Stimulated activated effector memory CD8-positive, alpha-beta T cell treated with anti-CD3 and anti-CD28 coated beads, Interleukin-12 subunit alpha, Interleukin-12 subunit beta, amount 100 ng/mL, for 72 hours (primary cell): ENCODE measurements at regions not wholly inside any gene's neighbourhood (a gene's known extent, or its start where the extent isn't known, plus 50 kb on each side); places are given as distances from the start of the nearest gene placed in this dataset.

Experiments
- ATAC-seq: fragments of 150-1000 bp; cut with Tn5 transposase; 2 replicates; pipeline ENCODE4 v1.10.0; 2021
- DNase-seq, 2 donors: peaks; one replicate each; pipeline ENCODE4 v3.0.0; 2021 to 2022; ENCODE audit warnings: low spot score in 2 of 2
- H3K27ac Mint-ChIP-seq: one replicate; pipeline ENCODE4 v1.8.0; 2022; ENCODE audit warnings: mild to moderate bottlenecking, mixed read lengths
- H3K36me3 Mint-ChIP-seq: one replicate; pipeline ENCODE4 v1.8.0; 2022; ENCODE audit warnings: mild to moderate bottlenecking, mixed read lengths
- H3K4me1 Mint-ChIP-seq: one replicate; pipeline ENCODE4 v1.8.0; 2022; ENCODE audit warnings: mixed read lengths
- H3K4me3 Mint-ChIP-seq: one replicate; pipeline ENCODE4 v1.8.0; 2022; ENCODE audit warnings: mild to moderate bottlenecking, mixed read lengths
- H3K9me3 Mint-ChIP-seq: one replicate; pipeline ENCODE4 v1.8.0; 2022; ENCODE audit warnings: mixed read lengths

- Mint-ChIP-seq H3K4me3 (no peak overlapping the region), H3K27ac (no peak overlapping the region), H3K36me3 (no peaks in the 10 kb centered on the region), H3K4me1 (no peaks in the 10 kb centered on the region), H3K9me3 (no peaks in the 10 kb centered on the region)
- ATAC-seq (no peak), DNase-seq (no peak)
Observed at GRCh38 chr5:8019719-8020218, 150.8 kb downstream of the MTRR start.

GRCh38 chr5:8020861-8021514 lies 152.0 kb downstream of the MTRR start:
- no peak for ATAC-seq
- no peaks in the 10 kb centered on the region for H3K9me3 Mint-ChIP-seq

GRCh38 chr5:8028243-8028642 lies 159.3 kb downstream of the MTRR start:
- Mint-ChIP-seq H3K36me3 (no peaks in the 10 kb centered on the region), H3K4me3 (no peak overlapping the region)
- no peak for ATAC-seq

More at GRCh38 chr5:8020861-8021514, 152.0 kb downstream of the MTRR start:
- Mint-ChIP-seq H3K27ac (no peak overlapping the region), H3K4me1 (no peaks in the 10 kb centered on the region), H3K4me3 (no peak overlapping the region), H3K36me3 (no peaks in the 10 kb centered on the region)
- DNase-seq: no peak

DNA sequence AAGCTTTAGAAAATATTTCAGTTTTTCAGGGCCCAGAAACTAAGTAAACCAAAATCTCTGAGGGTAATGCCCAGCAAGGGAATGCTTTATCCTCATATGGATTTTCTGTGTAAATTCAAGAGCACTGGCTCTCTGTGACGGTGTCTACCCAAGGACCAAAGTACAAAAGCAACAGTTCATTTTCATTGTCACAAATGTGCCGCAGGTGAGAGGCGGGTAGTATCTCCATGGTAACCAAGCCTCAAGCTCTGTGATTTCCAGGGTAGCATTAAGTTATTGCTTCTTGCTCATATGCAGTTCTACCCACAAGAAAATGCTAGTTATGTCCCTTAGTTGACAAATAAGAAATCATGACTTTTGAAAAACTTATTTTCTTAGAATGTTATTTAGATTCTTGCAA lies 164.3 kb downstream of the MTRR start:
- Mint-ChIP-seq H3K27ac (no peak overlapping the region), H3K4me1 (no peaks in the 10 kb centered on the region), H3K4me3 (no peak overlapping the region), H3K9me3 (peaks cover 3% of the 10 kb centered on the region), H3K36me3 (no peaks in the 10 kb centered on the region)
- DNase-seq: no peak
- no peak for ATAC-seq

More at GRCh38 chr5:8028243-8028642, 159.3 kb downstream of the MTRR start:
- no peak for DNase-seq
- Mint-ChIP-seq H3K27ac (no peak overlapping the region), H3K9me3 (peaks cover 3% of the 10 kb centered on the region), H3K4me1 (no peaks in the 10 kb centered on the region)

GRCh38 chr5:8034852-8035251 lies 165.9 kb downstream of the MTRR start:
- ATAC-seq (no peak), DNase-seq (no peak)
- Mint-ChIP-seq H3K36me3 (no peaks in the 10 kb centered on the region), H3K27ac (no peak overlapping the region), H3K4me1 (no peaks in the 10 kb centered on the region), H3K4me3 (no peak overlapping the region), H3K9me3 (peaks cover 3% of the 10 kb centered on the region)

- H3K4me1 Mint-ChIP-seq: no peaks in the 10 kb centered on the region
- peaks cover 26% of the 10 kb centered on the region for H3K9me3 Mint-ChIP-seq
- no peak overlapping the region for H3K4me3 Mint-ChIP-seq
- ATAC-seq (no peak), DNase-seq (no peak)
- no peaks in the 10 kb centered on the region for H3K36me3 Mint-ChIP-seq
- H3K27ac Mint-ChIP-seq: no peak overlapping the region
Observed at GRCh38 chr5:8048920-8049319, 180.0 kb downstream of the MTRR start.

DNA sequence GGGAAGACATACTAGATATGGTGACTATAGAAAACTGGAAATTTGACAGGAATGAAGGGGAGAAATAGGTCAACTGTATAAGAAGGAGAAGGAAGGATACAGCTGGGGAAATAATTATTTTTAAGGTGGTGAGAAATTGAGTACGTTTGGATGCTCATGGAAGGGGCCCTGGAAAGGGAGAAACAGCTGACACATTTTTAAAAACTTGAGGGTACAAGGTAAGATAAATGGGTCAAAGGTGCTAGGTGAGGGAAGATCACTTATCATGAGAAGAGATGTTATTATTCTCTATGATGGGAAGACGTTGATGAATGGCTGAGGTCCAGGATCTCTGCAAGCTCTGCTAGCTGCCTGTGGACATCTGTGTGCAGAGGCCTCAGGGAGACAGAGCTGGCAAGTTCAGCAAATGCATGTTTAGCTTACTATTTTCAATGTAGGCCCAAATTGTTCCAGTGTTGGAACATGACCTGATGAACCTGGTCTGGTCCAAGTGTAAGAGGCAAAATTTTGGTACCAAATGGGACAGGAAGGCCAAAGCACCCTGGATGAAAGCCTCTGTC lies 181.7 kb downstream of the MTRR start:
- no peak overlapping the region for H3K4me3 Mint-ChIP-seq
- H3K9me3 Mint-ChIP-seq: peaks cover 26% of the 10 kb centered on the region
- no peaks in the 10 kb centered on the region for H3K4me1 Mint-ChIP-seq
- ATAC-seq (no peak), DNase-seq (no peak)
- no peak overlapping the region for H3K27ac Mint-ChIP-seq
- H3K36me3 Mint-ChIP-seq: no peaks in the 10 kb centered on the region

DNA sequence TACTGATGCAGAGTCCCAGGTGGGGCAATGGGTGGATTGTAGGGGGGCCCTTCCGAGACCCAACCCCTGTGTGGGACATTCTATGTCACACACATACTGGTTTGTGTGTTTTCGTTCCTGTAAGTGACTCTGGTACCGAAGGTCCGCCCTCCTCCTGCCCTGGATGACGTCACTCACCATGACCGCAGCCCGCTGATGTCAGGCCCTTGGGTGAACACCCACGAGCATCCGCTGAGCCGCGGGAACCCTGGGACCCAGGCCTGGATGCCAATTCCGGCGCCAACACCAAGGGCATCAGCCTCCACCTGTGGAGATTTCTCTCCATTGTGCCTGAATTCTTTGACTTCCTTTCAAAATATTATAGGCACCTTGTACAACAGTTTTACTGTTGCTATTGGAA lies 184.3 kb downstream of the MTRR start:
- DNase-seq (no peak), ATAC-seq (no peak)
- H3K9me3 Mint-ChIP-seq: peaks cover 26% of the 10 kb centered on the region
- H3K4me1 Mint-ChIP-seq: no peaks in the 10 kb centered on the region
- H3K36me3 Mint-ChIP-seq: no peaks in the 10 kb centered on the region
- no peak overlapping the region for H3K4me3 Mint-ChIP-seq
- H3K27ac Mint-ChIP-seq: no peak overlapping the region

- no peaks in the 10 kb centered on the region for H3K4me1 Mint-ChIP-seq
- H3K27ac Mint-ChIP-seq: no peak overlapping the region
- no peak for DNase-seq
- H3K4me3 Mint-ChIP-seq: no peak overlapping the region
- no peak for ATAC-seq
- H3K9me3 Mint-ChIP-seq: no peaks in the 10 kb centered on the region
- no peaks in the 10 kb centered on the region for H3K36me3 Mint-ChIP-seq
Observed at GRCh38 chr5:8057769-8058168, 188.8 kb downstream of the MTRR start.

DNA sequence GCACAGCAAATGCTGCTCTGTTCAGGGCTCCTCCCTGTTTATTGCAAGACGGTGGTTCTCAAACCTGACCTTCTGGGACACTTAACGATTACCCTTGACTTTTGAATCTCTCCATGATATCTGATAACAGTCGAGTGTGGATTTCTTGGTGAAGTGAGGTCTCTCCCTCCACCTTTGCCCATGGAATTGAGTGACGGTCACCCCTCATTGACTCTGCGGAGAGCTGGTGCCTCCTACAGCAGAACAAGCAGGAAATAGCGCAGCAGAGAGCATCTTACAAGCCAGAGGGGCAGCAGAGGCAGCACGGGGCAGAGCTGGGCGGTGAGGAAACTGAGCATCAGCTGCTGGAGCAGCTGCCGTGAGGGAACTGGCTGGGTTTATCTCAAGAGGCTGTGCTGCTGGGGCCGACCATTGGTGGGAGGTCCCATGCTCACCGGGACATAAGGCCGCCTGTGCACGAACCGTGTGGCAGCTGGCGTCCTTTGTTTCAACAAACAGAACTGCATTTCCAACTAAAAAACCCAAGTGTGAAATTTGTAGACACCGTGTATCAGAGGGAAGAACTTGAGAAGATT lies 189.8 kb downstream of the MTRR start:
- Mint-ChIP-seq H3K36me3 (no peaks in the 10 kb centered on the region), H3K4me1 (no peaks in the 10 kb centered on the region), H3K4me3 (no peak overlapping the region), H3K27ac (no peak overlapping the region), H3K9me3 (no peaks in the 10 kb centered on the region)
- DNase-seq (no peak), ATAC-seq (no peak)

DNA sequence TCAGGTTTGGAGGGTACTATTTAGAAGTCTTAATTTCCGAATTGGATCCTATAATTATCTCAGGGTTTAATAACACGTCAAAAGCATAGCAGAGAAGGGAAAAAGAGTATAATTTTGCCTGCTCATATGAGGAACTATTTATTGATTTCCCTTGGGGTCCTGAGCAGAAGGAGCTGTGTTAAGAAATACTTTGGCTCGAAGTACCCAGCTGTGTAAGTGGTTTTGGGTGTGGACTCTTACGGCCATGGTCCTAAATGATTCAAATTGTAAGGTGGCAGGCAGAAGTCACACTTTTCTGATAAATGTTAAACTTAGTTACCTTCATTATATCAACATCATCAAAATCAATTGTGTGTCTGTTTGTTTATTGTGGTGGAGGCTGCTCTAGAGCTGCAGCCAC lies 190.4 kb downstream of the MTRR start:
- no peaks in the 10 kb centered on the region for H3K36me3 Mint-ChIP-seq
- peaks cover 2% of the 10 kb centered on the region for H3K9me3 Mint-ChIP-seq
- no peak overlapping the region for H3K27ac Mint-ChIP-seq
- no peaks in the 10 kb centered on the region for H3K4me1 Mint-ChIP-seq
- no peak overlapping the region for H3K4me3 Mint-ChIP-seq
- DNase-seq: no peak
- ATAC-seq: no peak

GRCh38 chr5:8060235-8060952 lies 191.4 kb downstream of the MTRR start:
- Mint-ChIP-seq H3K36me3 (no peaks in the 10 kb centered on the region), H3K9me3 (peaks cover 4% of the 10 kb centered on the region), H3K4me1 (no peaks in the 10 kb centered on the region), H3K4me3 (no peak overlapping the region), H3K27ac (no peak overlapping the region)
- DNase-seq (no peak), ATAC-seq (no peak)

- Mint-ChIP-seq H3K9me3 (peaks cover 4% of the 10 kb centered on the region), H3K36me3 (no peaks in the 10 kb centered on the region), H3K4me3 (no peak overlapping the region), H3K4me1 (no peaks in the 10 kb centered on the region), H3K27ac (no peak overlapping the region)
- DNase-seq: no peak
- ATAC-seq: no peak
Observed at GRCh38 chr5:8060953-8061429, 192.0 kb downstream of the MTRR start.

GRCh38 chr5:8062521-8062920 lies 193.6 kb downstream of the MTRR start:
- ATAC-seq (no peak), DNase-seq (no peak)
- H3K36me3 Mint-ChIP-seq: no peaks in the 10 kb centered on the region
- no peak overlapping the region for H3K27ac Mint-ChIP-seq
- H3K4me3 Mint-ChIP-seq: no peak overlapping the region
- peaks cover 4% of the 10 kb centered on the region for H3K9me3 Mint-ChIP-seq
- no peaks in the 10 kb centered on the region for H3K4me1 Mint-ChIP-seq

DNA sequence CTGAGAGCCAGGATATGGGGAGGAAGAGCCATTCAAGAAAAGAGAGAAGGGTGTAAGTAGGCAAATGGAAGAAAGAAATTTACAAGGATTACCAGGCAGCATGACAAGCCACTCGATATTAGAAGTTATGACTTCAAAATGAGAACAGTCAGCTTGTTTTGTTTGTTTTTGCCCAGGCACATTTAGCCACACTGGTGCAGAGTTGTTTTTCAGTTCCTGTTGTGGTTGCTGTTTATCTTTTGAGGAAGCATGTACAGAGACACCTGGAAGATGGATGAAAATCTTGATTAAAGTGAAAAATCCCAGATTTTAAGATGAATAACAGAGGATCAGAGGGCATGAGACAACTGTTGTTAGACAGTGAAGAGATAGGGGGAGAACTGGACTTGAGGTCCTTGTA lies 199.1 kb downstream of the MTRR start:
- ATAC-seq (no peak), DNase-seq (no peak)
- H3K27ac Mint-ChIP-seq: no peak overlapping the region
- no peaks in the 10 kb centered on the region for H3K4me1 Mint-ChIP-seq
- H3K36me3 Mint-ChIP-seq: no peaks in the 10 kb centered on the region
- no peak overlapping the region for H3K4me3 Mint-ChIP-seq
- H3K9me3 Mint-ChIP-seq: peaks cover 4% of the 10 kb centered on the region
